ENCODE measurements at regions not wholly inside any gene's neighbourhood (a gene's known extent, or its start where the extent isn't known, plus 50 kb on each side); places are given as distances from the start of the nearest gene placed in this dataset.

DNA sequence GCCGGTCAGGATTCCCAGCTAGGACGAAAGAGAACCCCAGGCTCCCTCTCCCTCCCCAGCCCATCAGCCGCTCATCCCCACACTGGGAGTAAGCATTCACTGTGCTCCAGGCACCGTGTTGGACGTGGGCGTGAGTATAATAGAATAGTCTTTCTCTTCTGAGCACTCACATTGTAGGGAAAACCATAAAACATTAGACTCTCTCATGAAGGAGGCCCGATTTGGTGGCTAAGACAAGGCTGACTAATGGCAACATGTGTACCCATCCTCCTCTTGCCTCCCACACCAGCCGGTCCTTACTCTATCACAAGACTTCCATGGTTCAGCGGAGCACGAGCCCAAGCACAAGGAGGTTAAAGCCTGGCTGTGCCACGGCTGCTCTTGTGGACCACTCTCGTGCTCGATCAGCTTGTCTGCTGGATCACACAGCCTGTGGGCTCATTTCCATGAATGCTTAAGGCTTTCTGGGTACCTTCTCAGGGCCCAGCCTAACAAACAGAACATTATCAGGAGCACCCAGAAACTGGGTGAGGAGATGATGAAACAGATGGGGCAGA is 540.9 kb upstream of the RAB6C start:
- intact Hi-C loops (cut with DNase I; ENCODE audit: low total_unique reads): no loop called here
- no peak overlapping the region for H3K4me3 ChIP-seq (ENCODE audit: low read depth, poor library complexity, severe bottlenecking)
- DNase-seq (ENCODE audit: low spot score in 2 of 2): no peak
- no peak for TF ChIP-seq POLR2A (IDR thresholded peaks at IDR 0.05)
- TF ChIP-seq, protein P1, sequence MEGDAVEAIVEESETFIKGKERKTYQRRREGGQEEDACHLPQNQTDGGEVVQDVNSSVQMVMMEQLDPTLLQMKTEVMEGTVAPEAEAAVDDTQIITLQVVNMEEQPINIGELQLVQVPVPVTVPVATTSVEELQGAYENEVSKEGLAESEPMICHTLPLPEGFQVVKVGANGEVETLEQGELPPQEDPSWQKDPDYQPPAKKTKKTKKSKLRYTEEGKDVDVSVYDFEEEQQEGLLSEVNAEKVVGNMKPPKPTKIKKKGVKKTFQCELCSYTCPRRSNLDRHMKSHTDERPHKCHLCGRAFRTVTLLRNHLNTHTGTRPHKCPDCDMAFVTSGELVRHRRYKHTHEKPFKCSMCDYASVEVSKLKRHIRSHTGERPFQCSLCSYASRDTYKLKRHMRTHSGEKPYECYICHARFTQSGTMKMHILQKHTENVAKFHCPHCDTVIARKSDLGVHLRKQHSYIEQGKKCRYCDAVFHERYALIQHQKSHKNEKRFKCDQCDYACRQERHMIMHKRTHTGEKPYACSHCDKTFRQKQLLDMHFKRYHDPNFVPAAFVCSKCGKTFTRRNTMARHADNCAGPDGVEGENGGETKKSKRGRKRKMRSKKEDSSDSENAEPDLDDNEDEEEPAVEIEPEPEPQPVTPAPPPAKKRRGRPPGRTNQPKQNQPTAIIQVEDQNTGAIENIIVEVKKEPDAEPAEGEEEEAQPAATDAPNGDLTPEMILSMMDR (IDR thresholded peaks at IDR 0.05): no peak
- 72 to 86% methylated on average over 13 of the region's 13 CpGs for WGBS, 2 donors

DNA sequence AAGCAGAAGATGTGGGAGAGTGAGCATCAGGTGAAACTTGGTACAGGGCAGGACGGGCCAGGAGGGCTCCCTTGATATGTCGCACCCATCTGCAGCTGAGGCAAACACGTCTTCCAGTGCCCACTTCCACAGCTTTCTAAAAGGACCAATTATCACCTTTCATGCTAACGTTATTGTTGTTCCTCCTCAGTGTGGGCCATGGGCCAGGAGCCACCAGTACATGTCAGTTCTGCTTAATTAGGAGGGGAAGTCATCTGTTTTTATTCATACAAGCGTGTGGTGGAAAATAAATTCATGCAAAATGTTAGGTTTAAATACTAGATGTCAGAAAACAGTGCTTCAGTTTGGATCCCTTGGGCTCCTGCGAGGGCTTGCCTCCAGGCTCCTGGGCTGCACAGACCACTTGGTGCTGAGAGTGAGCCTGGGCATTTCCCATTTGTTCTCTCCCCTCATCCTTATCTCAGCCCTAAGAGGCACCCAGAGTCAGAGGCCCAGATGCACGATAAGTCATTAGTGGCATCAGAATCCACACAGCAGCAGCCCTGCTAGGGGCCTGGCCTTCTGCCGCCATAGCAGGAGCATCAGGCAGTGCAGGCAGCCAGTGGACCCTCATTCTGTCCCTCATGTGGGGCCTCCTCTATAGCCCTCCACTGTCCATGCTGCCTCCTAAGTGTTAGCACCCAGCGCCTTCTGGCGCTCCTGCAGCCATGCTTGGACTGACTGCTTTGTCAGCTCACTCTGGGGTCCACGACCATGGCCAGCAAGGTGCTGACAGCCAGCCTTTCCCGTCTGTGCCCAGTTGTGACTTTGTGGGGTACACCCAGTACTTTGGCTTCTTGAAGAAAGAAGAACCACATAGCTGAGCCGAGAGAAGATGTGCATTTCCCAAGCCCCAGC is 539.8 kb upstream of the RAB6C start:
- intact Hi-C loops (cut with DNase I; ENCODE audit: low total_unique reads): no loop called here
- no peak for DNase-seq (ENCODE audit: low spot score in 2 of 2)
- WGBS, 2 donors: 69 to 72% methylated on average over 12 to 13 of the region's 13 CpGs

DNA sequence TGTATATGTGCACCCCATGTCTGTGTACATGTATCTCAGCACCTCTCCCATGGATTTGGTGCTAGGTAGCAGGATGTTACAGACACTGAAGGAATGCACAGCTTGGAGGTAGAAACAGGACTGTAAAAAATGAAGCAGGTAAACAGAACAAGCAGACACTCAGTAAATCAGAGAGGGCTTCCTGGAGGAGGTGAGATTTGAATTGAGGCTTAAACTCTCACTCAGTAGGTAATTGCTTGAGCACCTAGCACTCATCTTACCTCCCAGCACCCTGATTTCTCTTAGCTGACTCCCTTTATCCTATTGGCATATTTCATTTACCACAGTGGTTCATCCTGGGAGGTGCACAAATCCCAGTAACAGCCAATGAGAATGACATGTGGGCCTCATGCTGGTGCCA is 537.9 kb upstream of the RAB6C start:
- intact Hi-C loops (cut with DNase I; ENCODE audit: low total_unique reads): no loop called here
- no peak for DNase-seq (ENCODE audit: low spot score in 2 of 2)
- no peak overlapping the region for H3K4me3 ChIP-seq (ENCODE audit: low read depth, poor library complexity, severe bottlenecking)
- TF ChIP-seq, protein P1 (IDR thresholded peaks at IDR 0.05): no peak
- TF ChIP-seq POLR2A (IDR thresholded peaks at IDR 0.05): no peak

More for the DNA sequence above, 539.8 kb upstream of the RAB6C start:
- H3K4me3 ChIP-seq (ENCODE audit: low read depth, poor library complexity, severe bottlenecking): no peak overlapping the region
- TF ChIP-seq POLR2A (IDR thresholded peaks at IDR 0.05): no peak
- TF ChIP-seq, protein P1 (IDR thresholded peaks at IDR 0.05): no peak

DNA sequence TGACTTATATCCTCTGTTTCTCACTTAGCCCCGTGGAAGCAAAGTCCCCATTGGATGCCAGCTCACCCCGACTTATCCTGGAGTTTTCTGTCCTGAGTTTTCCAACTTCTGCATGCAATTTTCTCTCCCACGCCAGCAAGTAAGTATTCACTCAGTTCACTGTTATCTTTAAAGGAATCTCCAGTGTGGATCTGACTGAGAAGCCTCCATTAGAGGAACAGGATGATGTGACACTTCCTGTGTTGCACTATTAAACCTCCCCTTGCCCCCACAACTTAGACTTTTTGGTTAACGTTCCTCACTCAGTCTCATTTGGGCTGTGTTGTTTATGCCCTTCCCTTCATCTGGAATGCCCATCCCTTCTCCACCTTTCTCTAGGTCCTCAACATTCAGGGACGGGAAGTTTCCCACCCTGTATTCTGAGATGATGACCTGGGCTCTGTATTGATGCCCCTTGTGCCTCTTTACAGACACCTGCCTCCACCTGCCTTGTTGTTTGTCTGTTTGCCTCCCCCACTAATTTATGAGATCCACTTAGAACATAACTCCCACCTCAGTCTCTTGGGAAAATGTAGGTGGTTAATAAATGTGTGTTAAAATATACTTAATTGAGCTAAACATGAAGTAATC is 536.1 kb upstream of the RAB6C start:
- no peak overlapping the region for H3K4me3 ChIP-seq (ENCODE audit: low read depth, poor library complexity, severe bottlenecking)
- intact Hi-C loops (cut with DNase I; ENCODE audit: low total_unique reads): no loop called here
- 82 to 85% methylated on average over 5 of the region's 5 CpGs for WGBS, 2 donors
- TF ChIP-seq, protein P1 (IDR thresholded peaks at IDR 0.05): no peak
- TF ChIP-seq POLR2A (IDR thresholded peaks at IDR 0.05): no peak
- DNase-seq (ENCODE audit: low spot score in 2 of 2): no peak

DNA sequence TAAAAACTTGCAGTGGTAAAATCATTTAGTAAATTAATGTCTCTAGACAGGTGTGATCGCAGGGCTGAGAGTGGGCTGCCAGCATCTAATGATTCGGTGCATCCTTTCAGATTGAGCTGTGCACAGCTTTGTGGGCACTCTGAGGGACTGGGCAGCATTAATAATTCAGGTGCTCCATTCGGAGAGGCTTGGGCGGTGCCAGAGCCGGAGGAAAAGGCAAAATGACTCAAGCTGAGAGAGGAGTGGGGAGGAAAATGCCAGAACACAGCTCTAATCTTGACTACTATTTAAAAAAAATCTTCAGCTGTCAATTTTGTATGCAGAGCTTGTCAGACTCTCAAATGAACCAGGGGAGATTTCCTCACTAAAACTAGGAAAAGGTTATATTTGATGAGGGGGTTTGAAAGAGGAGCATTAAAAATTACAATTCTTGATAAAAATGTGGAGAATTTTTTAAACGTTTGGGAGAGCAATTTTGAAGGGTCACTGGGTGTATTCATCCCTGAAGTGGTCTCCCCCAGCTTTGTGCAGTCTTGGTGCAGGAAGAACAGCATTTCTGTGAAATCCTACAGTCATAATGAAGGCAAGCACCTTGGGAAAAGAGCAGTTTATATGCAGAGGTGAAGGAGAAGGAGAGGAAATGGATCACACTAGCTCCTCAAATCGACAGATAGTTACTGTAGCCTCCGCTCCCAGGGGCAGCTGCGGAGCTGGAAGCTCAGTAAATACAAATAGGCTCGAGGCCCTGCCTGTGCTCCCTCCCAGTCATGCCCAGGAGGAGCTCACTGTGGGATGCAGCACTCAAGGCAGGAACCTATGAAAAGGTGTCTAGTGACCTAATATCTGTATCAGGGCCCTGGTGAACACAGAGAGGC is 535.4 kb upstream of the RAB6C start:
- no peak for TF ChIP-seq POLR2A (IDR thresholded peaks at IDR 0.05)
- TF ChIP-seq, protein P1 (IDR thresholded peaks at IDR 0.05): no peak
- WGBS, 2 donors: 63 to 68% methylated on average over 10 of the region's 10 CpGs
- intact Hi-C loops (cut with DNase I; ENCODE audit: low total_unique reads): no loop called here
- no peak overlapping the region for H3K4me3 ChIP-seq (ENCODE audit: low read depth, poor library complexity, severe bottlenecking)
- DNase-seq (ENCODE audit: low spot score in 2 of 2): no peak

Measured in lower leg skin (tissue), 4 donors.